Glutamatergic neuron (in vitro differentiated cells): ENCODE measurements at regions not wholly inside any gene's neighbourhood (a gene's known extent, or its start where the extent isn't known, plus 50 kb on each side); places are given as distances from the start of the nearest gene placed in this dataset.

ENCODE experiments used
- DNase-seq: peaks from one replicate; pipeline ENCODE4 v3.0.0; 2022
- H3K27ac Mint-ChIP-seq: one replicate; pipeline ENCODE4 v1.8.0; 2020; ENCODE audit warnings: mild to moderate bottlenecking, mixed read lengths, inconsistent platforms; ENCODE audit not compliant: unreplicated experiment
- H3K27me3 Mint-ChIP-seq: one replicate; pipeline ENCODE4 v1.8.0; 2020; ENCODE audit warnings: mild to moderate bottlenecking, moderate library complexity, mixed read lengths, inconsistent platforms; ENCODE audit not compliant: unreplicated experiment
- H3K36me3 Mint-ChIP-seq: one replicate; pipeline ENCODE4 v1.8.0; 2020; ENCODE audit warnings: mild to moderate bottlenecking, mixed read lengths, inconsistent platforms; ENCODE audit not compliant: unreplicated experiment
- H3K4me1 Mint-ChIP-seq: one replicate; pipeline ENCODE4 v1.8.0; 2020; ENCODE audit warnings: mild to moderate bottlenecking, low read depth, mixed read lengths, inconsistent platforms; ENCODE audit not compliant: unreplicated experiment
- H3K4me3 Mint-ChIP-seq: one replicate; pipeline ENCODE4 v1.8.0; 2020; ENCODE audit warnings: mild to moderate bottlenecking, mixed read lengths, inconsistent platforms; ENCODE audit not compliant: unreplicated experiment
- H3K9me3 Mint-ChIP-seq: one replicate; pipeline ENCODE4 v1.8.0; 2020; ENCODE audit warnings: mild to moderate bottlenecking, moderate library complexity, mixed read lengths, inconsistent platforms; ENCODE audit not compliant: unreplicated experiment
- CTCF ChIP-seq: fragments of 200-600 bp; sonication (generic); IDR thresholded peaks from one replicate; pipeline ENCODE4 v1.5.0; 2021; ENCODE audit not compliant: partially characterized antibody, unreplicated experiment

- Mint-ChIP-seq H3K4me3 (no peak overlapping the region), H3K36me3 (no peaks in the 10 kb centered on the region), H3K4me1 (peaks cover 2% of the 10 kb centered on the region), H3K27ac (no peak overlapping the region), H3K27me3 (no peaks in the 10 kb centered on the region), H3K9me3 (no peaks in the 10 kb centered on the region)
- DNase-seq: no peak
- no peak for TF ChIP-seq CTCF
Measured at GRCh38 chr20:51129147-51129776, 106.4 kb upstream of the KCNG1 start.

GRCh38 chr20:51128198-51128597 lies 105.3 kb upstream of the KCNG1 start:
- Mint-ChIP-seq H3K36me3 (no peaks in the 10 kb centered on the region), H3K9me3 (no peaks in the 10 kb centered on the region), H3K27ac (no peak overlapping the region), H3K27me3 (no peaks in the 10 kb centered on the region), H3K4me1 (peaks cover 2% of the 10 kb centered on the region), H3K4me3 (no peak overlapping the region)
- DNase-seq: no peak
- no peak for TF ChIP-seq CTCF

GRCh38 chr20:51127713-51128112 lies 104.8 kb upstream of the KCNG1 start:
- DNase-seq: no peak
- Mint-ChIP-seq H3K4me1 (peaks cover 2% of the 10 kb centered on the region), H3K4me3 (no peak overlapping the region), H3K36me3 (no peaks in the 10 kb centered on the region), H3K9me3 (no peaks in the 10 kb centered on the region), H3K27me3 (no peaks in the 10 kb centered on the region), H3K27ac (no peak overlapping the region)
- TF ChIP-seq CTCF: no peak

- Mint-ChIP-seq H3K9me3 (no peaks in the 10 kb centered on the region), H3K4me3 (no peak overlapping the region), H3K27ac (no peak overlapping the region), H3K4me1 (peaks cover 4% of the 10 kb centered on the region), H3K27me3 (no peaks in the 10 kb centered on the region), H3K36me3 (no peaks in the 10 kb centered on the region)
- no peak for TF ChIP-seq CTCF
- DNase-seq: no peak
Measured at GRCh38 chr20:51126337-51126736, 103.4 kb upstream of the KCNG1 start.

- H3K27ac Mint-ChIP-seq: no peak overlapping the region
- no peak for TF ChIP-seq CTCF
- H3K36me3 Mint-ChIP-seq: no peaks in the 10 kb centered on the region
- H3K27me3 Mint-ChIP-seq: no peaks in the 10 kb centered on the region
- no peak for DNase-seq
- H3K4me1 Mint-ChIP-seq: peaks cover 6% of the 10 kb centered on the region
- no peaks in the 10 kb centered on the region for H3K9me3 Mint-ChIP-seq
- H3K4me3 Mint-ChIP-seq: no peak overlapping the region
Measured at GRCh38 chr20:51125780-51126179, 102.9 kb upstream of the KCNG1 start.
